ENCODE measurements at regions not wholly inside any gene's neighbourhood (a gene's known extent, or its start where the extent isn't known, plus 50 kb on each side); places are given as distances from the start of the nearest gene placed in this dataset.

DNA sequence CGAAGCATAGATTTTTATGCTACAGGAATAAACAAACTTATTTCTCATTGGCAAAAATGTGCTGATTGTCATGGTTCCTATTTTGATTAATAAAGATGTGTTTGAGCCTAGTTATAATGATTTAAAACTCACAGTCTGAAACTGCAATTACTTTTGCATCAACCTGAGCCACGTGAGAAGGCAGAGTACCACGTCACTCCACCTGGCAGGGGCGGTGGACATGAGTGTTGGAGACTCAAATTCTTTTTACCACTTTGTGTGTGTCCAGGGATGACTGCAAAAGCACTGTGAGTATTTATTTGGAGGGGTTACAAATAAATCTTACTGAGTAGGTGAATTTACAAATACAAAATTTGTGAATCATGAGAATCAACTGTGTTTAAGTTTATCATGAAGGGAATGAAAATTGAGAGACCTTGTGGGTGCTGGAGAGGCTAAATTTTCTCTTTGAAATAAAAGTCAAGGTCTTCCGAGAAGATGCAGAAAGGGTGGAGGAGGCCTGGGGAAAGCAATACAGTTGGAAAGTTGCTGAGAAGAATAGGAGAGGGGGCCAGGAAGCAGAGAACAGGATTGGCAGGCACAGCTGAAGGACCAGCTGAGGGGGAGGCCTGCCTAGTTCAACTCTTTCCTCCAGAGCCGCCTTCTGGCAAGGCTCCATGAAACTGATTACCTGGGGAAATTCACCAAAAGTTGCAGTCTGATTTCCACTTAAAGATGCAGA, 316.4 kb downstream of the MYCN start:
- Histone ChIP-seq H4K20me1 (ENCODE audit: low read depth, low read length) (no peaks in the 10 kb centered on the region), H3K4me2 (ENCODE audit: low read depth, low read length, poor library complexity, severe bottlenecking) (no peak overlapping the region), H3K36me3 (ENCODE audit: low read length) (no peaks in the 10 kb centered on the region), H3K27ac (ENCODE audit: low read depth, low read length) (no peak overlapping the region), H3F3A (ENCODE audit: insufficient read depth) (no peaks in the 10 kb centered on the region), H3K27me3 (ENCODE audit: low read length) (no peaks in the 10 kb centered on the region), H3K4me3 (ENCODE audit: insufficient read depth, low read length, poor library complexity, severe bottlenecking) (no peak overlapping the region), H2AFZ (ENCODE audit: low read depth, low read length, severe bottlenecking) (no peak overlapping the region), H3K9ac (ENCODE audit: low read length) (no peak overlapping the region), H3K9me3 (ENCODE audit: insufficient read depth, low read length) (no peaks in the 10 kb centered on the region), H3K79me2 (ENCODE audit: insufficient read depth, low read length) (no peaks in the 10 kb centered on the region), H3K9me2 (replicated peaks; ENCODE audit: insufficient read depth, low read length) (no peaks in the 10 kb centered on the region)
- TF ChIP-seq EZH2phosphoT487 (conservative IDR thresholded peaks at IDR 0.05; ENCODE audit: low read length), result no peak
- TF ChIP-seq, protein P1, sequence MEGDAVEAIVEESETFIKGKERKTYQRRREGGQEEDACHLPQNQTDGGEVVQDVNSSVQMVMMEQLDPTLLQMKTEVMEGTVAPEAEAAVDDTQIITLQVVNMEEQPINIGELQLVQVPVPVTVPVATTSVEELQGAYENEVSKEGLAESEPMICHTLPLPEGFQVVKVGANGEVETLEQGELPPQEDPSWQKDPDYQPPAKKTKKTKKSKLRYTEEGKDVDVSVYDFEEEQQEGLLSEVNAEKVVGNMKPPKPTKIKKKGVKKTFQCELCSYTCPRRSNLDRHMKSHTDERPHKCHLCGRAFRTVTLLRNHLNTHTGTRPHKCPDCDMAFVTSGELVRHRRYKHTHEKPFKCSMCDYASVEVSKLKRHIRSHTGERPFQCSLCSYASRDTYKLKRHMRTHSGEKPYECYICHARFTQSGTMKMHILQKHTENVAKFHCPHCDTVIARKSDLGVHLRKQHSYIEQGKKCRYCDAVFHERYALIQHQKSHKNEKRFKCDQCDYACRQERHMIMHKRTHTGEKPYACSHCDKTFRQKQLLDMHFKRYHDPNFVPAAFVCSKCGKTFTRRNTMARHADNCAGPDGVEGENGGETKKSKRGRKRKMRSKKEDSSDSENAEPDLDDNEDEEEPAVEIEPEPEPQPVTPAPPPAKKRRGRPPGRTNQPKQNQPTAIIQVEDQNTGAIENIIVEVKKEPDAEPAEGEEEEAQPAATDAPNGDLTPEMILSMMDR (IDR thresholded peaks at IDR 0.05; ENCODE audit: insufficient read depth, low read length, poor library complexity, severe bottlenecking), result no peak

DNA sequence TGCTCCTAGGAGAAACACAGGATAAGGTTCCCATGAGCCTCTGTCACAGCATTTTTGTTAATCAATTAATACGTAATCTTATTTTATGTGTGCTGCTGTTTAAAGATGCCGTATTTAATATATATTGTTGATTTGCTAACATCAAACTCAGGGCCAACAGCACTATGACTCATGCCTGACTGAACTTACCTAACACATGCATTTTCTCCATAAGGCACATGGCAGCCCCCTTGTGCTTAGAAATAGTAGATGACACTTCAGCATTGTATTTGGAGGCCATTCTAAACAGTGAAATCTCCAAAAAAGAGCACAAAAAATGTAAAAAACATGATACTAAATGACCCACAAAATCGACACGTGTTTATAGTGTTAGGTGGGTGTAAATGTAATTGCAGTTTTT, 314.8 kb downstream of the MYCN start:
- H3F3A ChIP-seq (ENCODE audit: insufficient read depth), result no peaks in the 10 kb centered on the region
- H3K36me3 ChIP-seq (ENCODE audit: low read length), result no peaks in the 10 kb centered on the region
- no peaks in the 10 kb centered on the region for H3K79me2 ChIP-seq (ENCODE audit: insufficient read depth, low read length)
- H3K27me3 ChIP-seq (ENCODE audit: low read length), result no peaks in the 10 kb centered on the region
- H3K27ac ChIP-seq (ENCODE audit: low read depth, low read length), result no peak overlapping the region
- no peaks in the 10 kb centered on the region for H3K9me2 ChIP-seq (replicated peaks; ENCODE audit: insufficient read depth, low read length)
- no peaks in the 10 kb centered on the region for H3K9me3 ChIP-seq (ENCODE audit: insufficient read depth, low read length)
- H2AFZ ChIP-seq (ENCODE audit: low read depth, low read length, severe bottlenecking), result no peak overlapping the region
- no peaks in the 10 kb centered on the region for H4K20me1 ChIP-seq (ENCODE audit: low read depth, low read length)
- no peak for TF ChIP-seq EZH2phosphoT487 (conservative IDR thresholded peaks at IDR 0.05; ENCODE audit: low read length)
- TF ChIP-seq, protein P1 (IDR thresholded peaks at IDR 0.05; ENCODE audit: insufficient read depth, low read length, poor library complexity, severe bottlenecking), result no peak
- no peak overlapping the region for H3K9ac ChIP-seq (ENCODE audit: low read length)
- H3K4me3 ChIP-seq (ENCODE audit: insufficient read depth, low read length, poor library complexity, severe bottlenecking), result no peak overlapping the region
- H3K4me2 ChIP-seq (ENCODE audit: low read depth, low read length, poor library complexity, severe bottlenecking), result no peak overlapping the region

DNA sequence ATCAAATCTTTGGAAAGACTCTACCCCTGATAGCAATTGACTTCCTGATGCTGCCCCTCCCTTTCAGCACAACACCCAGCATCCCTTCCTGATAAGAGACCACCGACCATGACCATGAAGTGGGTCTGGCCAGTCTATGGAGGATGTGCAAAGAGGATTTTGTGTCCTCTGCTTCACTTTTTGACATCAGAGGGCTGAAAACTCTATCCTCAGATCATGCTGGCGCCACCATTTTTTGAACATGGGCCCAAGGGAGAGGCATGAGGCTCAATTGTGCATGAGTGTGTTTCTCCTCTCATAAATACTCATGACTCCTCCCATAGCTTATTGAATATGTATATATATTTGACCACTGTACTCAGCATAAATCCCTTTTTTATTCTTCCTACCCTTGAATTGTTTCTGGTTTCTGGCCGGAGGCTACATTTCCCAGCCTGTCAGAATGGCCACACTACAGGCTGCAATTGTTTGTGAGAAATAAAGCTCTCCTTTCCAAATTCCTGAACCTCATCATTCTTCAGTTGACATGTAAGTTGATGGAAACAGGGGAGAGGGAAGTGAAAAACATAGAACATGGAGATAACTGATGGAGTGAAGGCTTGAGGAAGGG, 314.1 kb downstream of the MYCN start:
- H3K4me3 ChIP-seq (ENCODE audit: insufficient read depth, low read length, poor library complexity, severe bottlenecking), result no peak overlapping the region
- TF ChIP-seq, protein P1 (IDR thresholded peaks at IDR 0.05; ENCODE audit: insufficient read depth, low read length, poor library complexity, severe bottlenecking), result no peak
- TF ChIP-seq EZH2phosphoT487 (conservative IDR thresholded peaks at IDR 0.05; ENCODE audit: low read length), result no peak
- H3K79me2 ChIP-seq (ENCODE audit: insufficient read depth, low read length), result no peaks in the 10 kb centered on the region
- no peaks in the 10 kb centered on the region for H3K27me3 ChIP-seq (ENCODE audit: low read length)
- no peaks in the 10 kb centered on the region for H3K9me2 ChIP-seq (replicated peaks; ENCODE audit: insufficient read depth, low read length)
- H2AFZ ChIP-seq (ENCODE audit: low read depth, low read length, severe bottlenecking), result no peak overlapping the region
- no peak overlapping the region for H3K4me2 ChIP-seq (ENCODE audit: low read depth, low read length, poor library complexity, severe bottlenecking)
- no peaks in the 10 kb centered on the region for H4K20me1 ChIP-seq (ENCODE audit: low read depth, low read length)
- no peaks in the 10 kb centered on the region for H3K36me3 ChIP-seq (ENCODE audit: low read length)
- no peak overlapping the region for H3K9ac ChIP-seq (ENCODE audit: low read length)
- no peak overlapping the region for H3K27ac ChIP-seq (ENCODE audit: low read depth, low read length)
- H3K9me3 ChIP-seq (ENCODE audit: insufficient read depth, low read length), result no peaks in the 10 kb centered on the region
- H3F3A ChIP-seq (ENCODE audit: insufficient read depth), result no peaks in the 10 kb centered on the region
